NB4 (cell line): ENCODE measurements at regions not wholly inside any gene's neighbourhood (a gene's known extent, or its start where the extent isn't known, plus 50 kb on each side); places are given as distances from the start of the nearest gene placed in this dataset.

Experiments
- CTCF ChIP-seq: IDR thresholded peaks from one replicate; pipeline ENCODE4 v1.5.1; 2012; ENCODE audit warnings: low read depth, low read length
- POLR2A ChIP-seq: IDR thresholded peaks from 2 replicates; pipeline ENCODE4 v1.6.1; 2011; ENCODE audit warnings: mild to moderate bottlenecking; ENCODE audit not compliant: insufficient read length; ENCODE audit errors: extremely low read depth

- no peak for TF ChIP-seq CTCF
- no peak for TF ChIP-seq POLR2A
These were observed 220.7 kb upstream of the RRP15 start for GRCh38 chr1:218064426-218064825.
